Epidermal melanocyte (primary cell): ENCODE measurements at regions not wholly inside any gene's neighbourhood (a gene's known extent, or its start where the extent isn't known, plus 50 kb on each side); places are given as distances from the start of the nearest gene placed in this dataset.
"Not testable (repeated sequence)": the region's sequence is repeated elsewhere in the genome, so short reads cannot be mapped to it uniquely, and the experiment has no call there.

Source experiments
- DNase-seq: peaks from one replicate; pipeline ENCODE4 v3.0.0; 2011; ENCODE audit warnings: low spot score; ENCODE audit not compliant: insufficient read length

DNA sequence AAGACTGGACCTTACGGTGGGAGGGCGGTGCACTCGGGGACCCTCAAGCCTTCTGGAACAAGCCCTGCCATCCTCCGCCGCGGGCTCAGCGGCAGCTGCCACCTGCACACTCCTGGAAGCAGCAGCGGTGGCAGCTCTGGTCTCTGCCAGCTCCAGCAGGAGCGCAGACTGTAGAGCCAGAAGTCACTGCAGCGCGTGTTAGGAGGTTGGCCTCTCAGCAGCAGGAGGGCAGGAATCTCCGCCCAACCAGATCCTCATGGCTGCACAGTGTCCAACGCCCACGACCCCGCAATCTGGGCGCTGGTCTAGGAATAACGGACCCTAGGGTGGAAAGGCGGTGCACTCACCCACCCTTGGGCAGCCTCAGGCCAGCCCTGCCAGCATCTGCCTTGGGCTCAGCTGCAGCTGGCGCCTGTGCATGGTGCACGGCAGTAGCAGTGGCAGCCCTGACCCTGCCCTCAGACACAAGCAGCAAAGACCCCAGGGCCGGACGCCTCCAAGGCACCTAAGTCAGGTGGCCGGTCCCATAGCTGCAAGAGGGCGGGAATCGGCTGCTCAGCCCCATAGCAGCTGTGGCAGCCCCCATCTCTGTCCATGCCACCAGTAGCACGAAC, 88.7 kb downstream of the POTEG start:
- DNase-seq, result not testable (repeated sequence)

DNA sequence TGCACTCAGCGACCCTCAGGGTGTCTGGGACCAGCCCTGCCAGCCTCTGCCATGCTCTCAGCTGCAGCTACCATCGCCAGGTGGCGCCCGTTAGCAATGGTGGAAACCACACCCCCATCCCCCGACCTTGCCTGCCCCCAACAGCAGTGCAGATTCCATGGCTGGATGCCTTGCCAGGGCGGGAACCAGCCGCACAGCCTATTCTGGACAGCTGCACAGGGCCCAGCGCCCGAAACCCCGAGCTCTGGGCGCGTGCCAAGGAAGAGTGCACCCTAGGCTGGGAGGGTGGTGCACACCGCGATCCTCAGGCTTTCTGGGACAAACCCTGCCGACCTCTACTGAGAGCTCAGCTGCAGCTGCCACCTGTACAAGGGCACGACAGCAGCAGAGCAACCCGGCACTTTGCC, 88.1 kb downstream of the POTEG start:
- not testable (repeated sequence) for DNase-seq

DNA sequence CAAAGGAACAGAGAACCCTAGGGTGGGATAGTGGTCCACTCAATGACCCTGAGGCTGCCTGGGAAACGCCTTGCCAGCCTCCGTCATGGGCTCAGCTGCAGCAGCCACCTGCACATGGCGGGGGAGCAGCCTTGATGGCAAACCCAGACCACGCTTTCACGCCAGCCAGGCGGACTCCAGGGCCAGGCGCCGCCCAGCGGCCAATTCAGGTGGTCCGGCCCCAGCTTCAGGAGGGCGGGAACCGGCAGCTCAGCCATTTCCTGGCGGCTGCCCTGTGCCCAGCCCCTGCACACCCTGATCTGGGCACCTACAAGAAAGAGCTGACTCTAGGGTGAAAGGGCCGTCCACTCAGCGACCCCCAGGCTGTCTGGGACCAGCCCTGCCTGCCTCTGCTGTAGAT, 87.5 kb downstream of the POTEG start:
- not testable (repeated sequence) for DNase-seq

DNA sequence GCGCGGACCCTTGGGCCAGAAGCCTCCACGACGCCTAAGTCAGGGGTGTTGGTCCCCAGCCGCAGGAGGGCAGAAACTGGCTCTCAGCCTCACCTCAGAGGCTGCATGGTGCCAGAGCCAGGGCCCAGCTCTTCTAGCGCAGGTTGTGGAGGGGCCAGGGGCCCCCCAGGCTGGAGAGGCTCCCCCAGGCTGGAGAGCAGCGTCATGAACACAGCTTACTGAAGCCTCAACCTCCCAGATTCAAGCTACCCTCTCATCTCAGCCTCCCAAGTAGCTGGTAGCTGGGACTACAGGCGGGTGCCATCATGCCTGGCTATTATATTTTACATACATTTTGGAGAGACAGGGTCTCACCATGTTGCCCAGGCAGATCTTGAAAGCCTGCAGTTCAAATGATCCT, 87.0 kb downstream of the POTEG start:
- DNase-seq, result not testable (repeated sequence)
